HG03025 (cell line): ENCODE measurements at regions not wholly inside any gene's neighbourhood (a gene's known extent, or its start where the extent isn't known, plus 50 kb on each side); places are given as distances from the start of the nearest gene placed in this dataset.
"Not testable (repeated sequence)": the region's sequence is repeated elsewhere in the genome, so short reads cannot be mapped to it uniquely, and the experiment has no call there.

Experiments
- ATAC-seq: cut with Tn5 transposase; IDR thresholded peaks from one replicate; pipeline ENCODE4 v1.9.1; 2021; ENCODE audit warnings: mild to moderate bottlenecking, moderate library complexity; ENCODE audit not compliant: unreplicated experiment, low FRiP score

GRCh38 chr2:90325796-90326353 is 1634.4 kb downstream of the RPIA start:
- not testable (repeated sequence) for ATAC-seq

- ATAC-seq = not testable (repeated sequence)
Observed at GRCh38 chr2:90355546-90355945, 1664.1 kb downstream of the RPIA start.

- not testable (repeated sequence) for ATAC-seq
Observed at GRCh38 chr2:90359344-90359743, 1667.9 kb downstream of the RPIA start.

- ATAC-seq = not testable (repeated sequence)
Observed at GRCh38 chr2:90359887-90360730, 1668.6 kb downstream of the RPIA start.

GRCh38 chr2:90360731-90361035 is 1669.2 kb downstream of the RPIA start:
- ATAC-seq = not testable (repeated sequence)
